HG03103 (cell line): ENCODE measurements at regions not wholly inside any gene's neighbourhood (a gene's known extent, or its start where the extent isn't known, plus 50 kb on each side); places are given as distances from the start of the nearest gene placed in this dataset.
A peak's percentile ranks its signal among the peaks of the same experiment; 100 is the strongest.

Experiments used
- ATAC-seq: cut with Tn5 transposase; IDR thresholded peaks from one replicate; pipeline ENCODE4 v1.9.1; 2021; ENCODE audit warnings: low read depth; ENCODE audit not compliant: unreplicated experiment

- ATAC-seq: peak; percentile 78
These were observed 738.4 kb upstream of the ALCAM start for GRCh38 chr3:104628185-104628789.

- ATAC-seq: no peak
These were observed 737.7 kb upstream of the ALCAM start for GRCh38 chr3:104629038-104629437.

- ATAC-seq: no peak
These were observed 735.5 kb upstream of the ALCAM start for GRCh38 chr3:104631254-104631653.

GRCh38 chr3:104632521-104632920 is 734.2 kb upstream of the ALCAM start:
- no peak for ATAC-seq

GRCh38 chr3:104632947-104633346 is 733.8 kb upstream of the ALCAM start:
- no peak for ATAC-seq

GRCh38 chr3:104635872-104636580 is 730.7 kb upstream of the ALCAM start:
- ATAC-seq: no peak

- ATAC-seq: no peak
These were observed 723.9 kb upstream of the ALCAM start for GRCh38 chr3:104642827-104643226.

- ATAC-seq: no peak
These were observed 720.5 kb upstream of the ALCAM start for GRCh38 chr3:104646196-104646595.

- ATAC-seq: no peak
These were observed 717.9 kb upstream of the ALCAM start for GRCh38 chr3:104648823-104649222.

GRCh38 chr3:104669083-104669482 is 697.6 kb upstream of the ALCAM start:
- no peak for ATAC-seq

- no peak for ATAC-seq
These were observed 694.4 kb upstream of the ALCAM start for GRCh38 chr3:104672331-104672730.

- no peak for ATAC-seq
These were observed 692.7 kb upstream of the ALCAM start for GRCh38 chr3:104673981-104674380.

- ATAC-seq: no peak
These were observed 690.5 kb upstream of the ALCAM start for GRCh38 chr3:104676241-104676640.

- ATAC-seq: no peak
These were observed 688.8 kb upstream of the ALCAM start for GRCh38 chr3:104677932-104678331.

- no peak for ATAC-seq
These were observed 681.2 kb upstream of the ALCAM start for GRCh38 chr3:104685492-104685891.

GRCh38 chr3:104687362-104687761 is 679.3 kb upstream of the ALCAM start:
- no peak for ATAC-seq

GRCh38 chr3:104696470-104696869 is 670.2 kb upstream of the ALCAM start:
- no peak for ATAC-seq

GRCh38 chr3:104711406-104711805 is 655.3 kb upstream of the ALCAM start:
- ATAC-seq: no peak

- no peak for ATAC-seq
These were observed 650.7 kb upstream of the ALCAM start for GRCh38 chr3:104715972-104716371.

- ATAC-seq: peak; percentile 38
These were observed 648.9 kb upstream of the ALCAM start for GRCh38 chr3:104717828-104718196.

GRCh38 chr3:104723000-104723399 is 643.7 kb upstream of the ALCAM start:
- ATAC-seq: no peak

- ATAC-seq: no peak
These were observed 635.6 kb upstream of the ALCAM start for GRCh38 chr3:104731074-104731473.
